ENCODE measurements at regions not wholly inside any gene's neighbourhood (a gene's known extent, or its start where the extent isn't known, plus 50 kb on each side); places are given as distances from the start of the nearest gene placed in this dataset.

DNA sequence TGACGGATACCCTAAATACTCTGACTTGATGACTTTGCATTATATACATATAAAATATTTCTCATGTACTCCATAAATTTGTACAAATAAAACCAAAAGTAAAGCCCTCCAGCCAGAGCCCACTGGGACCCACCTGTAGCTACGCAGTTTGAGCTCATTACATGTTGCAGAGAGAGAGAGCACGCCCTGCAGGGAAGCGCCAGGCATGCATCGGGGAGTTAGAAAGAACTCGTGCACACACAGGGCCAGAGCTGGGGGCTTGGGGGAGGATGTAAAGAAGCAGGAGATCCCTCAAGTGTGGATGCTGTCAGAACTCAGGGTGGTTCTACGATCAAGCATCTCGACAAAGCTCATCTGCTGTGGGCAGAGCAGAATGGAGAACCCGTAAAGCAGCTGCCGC lies 178.5 kb upstream of the RTL1 start:
- Histone ChIP-seq H2AFZ (ENCODE audit: low read depth, low read length, poor library complexity, severe bottlenecking) (no peak overlapping the region), H3K36me3 (ENCODE audit: control insufficient read depth in 1 of 2, insufficient read depth in 2 of 2, low read length in 2 of 2) (no peaks in the 10 kb centered on the region), H3K27me3 (ENCODE audit: insufficient read depth, low read length) (no peaks in the 10 kb centered on the region), H4K20me1 (ENCODE audit: insufficient read depth) (no peaks in the 10 kb centered on the region), H3K4me3 (replicated peaks in 1 of 2; ENCODE audit: low read depth in 1 of 2, low read length in 2 of 2) (no peak overlapping the region), H3K4me2 (ENCODE audit: low read length) (no peak overlapping the region), H3K79me2 (ENCODE audit: insufficient read depth, low read length) (no peaks in the 10 kb centered on the region), H3K9me3 (ENCODE audit: control insufficient read depth in 1 of 2, insufficient read depth in 1 of 2, low read depth in 1 of 2, low read length in 2 of 2) (no peaks in the 10 kb centered on the region), H3K27ac (ENCODE audit: low read depth, low read length) (no peak overlapping the region), H3K4me1 (ENCODE audit: control insufficient read depth in 1 of 2, insufficient read depth in 2 of 2, low read length in 2 of 2) (peaks cover 0 to 11% of the 10 kb centered on the region in 2 experiments; a peak in 3 of 4 replicates), H3K9ac (ENCODE audit: low read length) (no peak overlapping the region), H3K9me2 (ENCODE audit: insufficient read depth) (no peaks in the 10 kb centered on the region)
- TF ChIP-seq SIN3A (IDR thresholded peaks at IDR 0.05; ENCODE audit: low read depth) (no peak), RAD21 (IDR thresholded peaks at IDR 0.05; ENCODE audit: low read depth) (no peak), CEBPB (IDR thresholded peaks at IDR 0.05; ENCODE audit: low read depth) (no peak), SRF (IDR thresholded peaks at IDR 0.05; ENCODE audit: low read depth) (no peak), ZNF274 (IDR thresholded peaks at IDR 0.05; ENCODE audit: low read depth, low read length) (no peak)
- TF ChIP-seq, protein P1, sequence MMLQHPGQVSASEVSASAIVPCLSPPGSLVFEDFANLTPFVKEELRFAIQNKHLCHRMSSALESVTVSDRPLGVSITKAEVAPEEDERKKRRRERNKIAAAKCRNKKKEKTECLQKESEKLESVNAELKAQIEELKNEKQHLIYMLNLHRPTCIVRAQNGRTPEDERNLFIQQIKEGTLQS (IDR thresholded peaks at IDR 0.05), result no peak
- TF ChIP-seq, protein P2, sequence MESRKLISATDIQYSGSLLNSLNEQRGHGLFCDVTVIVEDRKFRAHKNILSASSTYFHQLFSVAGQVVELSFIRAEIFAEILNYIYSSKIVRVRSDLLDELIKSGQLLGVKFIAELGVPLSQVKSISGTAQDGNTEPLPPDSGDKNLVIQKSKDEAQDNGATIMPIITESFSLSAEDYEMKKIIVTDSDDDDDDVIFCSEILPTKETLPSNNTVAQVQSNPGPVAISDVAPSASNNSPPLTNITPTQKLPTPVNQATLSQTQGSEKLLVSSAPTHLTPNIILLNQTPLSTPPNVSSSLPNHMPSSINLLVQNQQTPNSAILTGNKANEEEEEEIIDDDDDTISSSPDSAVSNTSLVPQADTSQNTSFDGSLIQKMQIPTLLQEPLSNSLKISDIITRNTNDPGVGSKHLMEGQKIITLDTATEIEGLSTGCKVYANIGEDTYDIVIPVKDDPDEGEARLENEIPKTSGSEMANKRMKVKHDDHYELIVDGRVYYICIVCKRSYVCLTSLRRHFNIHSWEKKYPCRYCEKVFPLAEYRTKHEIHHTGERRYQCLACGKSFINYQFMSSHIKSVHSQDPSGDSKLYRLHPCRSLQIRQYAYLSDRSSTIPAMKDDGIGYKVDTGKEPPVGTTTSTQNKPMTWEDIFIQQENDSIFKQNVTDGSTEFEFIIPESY (IDR thresholded peaks at IDR 0.05; ENCODE audit: extremely low read depth, insufficient replicate concordance, low read length), result no peak
- ChIA-PET CTCF (no interaction called here), RAD21 (ENCODE audit: low non-redundant PET in 1 of 2, low total read pairs in 2 of 2, uncharacterized antibody in 2 of 2, unreplicated experiment in 2 of 2) (no interaction called here), POLR2A (no interaction called here)
- BruUV-seq (replicated peaks), result no TSS peak
- no peak for DNase-seq (ENCODE audit: low read depth, low spot score)
- ATAC-seq, result no peak
- intact Hi-C loops (cut with micrococcal nuclease), result no loop called here
